ENCODE measurements at regions not wholly inside any gene's neighbourhood (a gene's known extent, or its start where the extent isn't known, plus 50 kb on each side); places are given as distances from the start of the nearest gene placed in this dataset.

- no peak overlapping the region for H3K4me3 ChIP-seq
- TF ChIP-seq, protein P1, sequence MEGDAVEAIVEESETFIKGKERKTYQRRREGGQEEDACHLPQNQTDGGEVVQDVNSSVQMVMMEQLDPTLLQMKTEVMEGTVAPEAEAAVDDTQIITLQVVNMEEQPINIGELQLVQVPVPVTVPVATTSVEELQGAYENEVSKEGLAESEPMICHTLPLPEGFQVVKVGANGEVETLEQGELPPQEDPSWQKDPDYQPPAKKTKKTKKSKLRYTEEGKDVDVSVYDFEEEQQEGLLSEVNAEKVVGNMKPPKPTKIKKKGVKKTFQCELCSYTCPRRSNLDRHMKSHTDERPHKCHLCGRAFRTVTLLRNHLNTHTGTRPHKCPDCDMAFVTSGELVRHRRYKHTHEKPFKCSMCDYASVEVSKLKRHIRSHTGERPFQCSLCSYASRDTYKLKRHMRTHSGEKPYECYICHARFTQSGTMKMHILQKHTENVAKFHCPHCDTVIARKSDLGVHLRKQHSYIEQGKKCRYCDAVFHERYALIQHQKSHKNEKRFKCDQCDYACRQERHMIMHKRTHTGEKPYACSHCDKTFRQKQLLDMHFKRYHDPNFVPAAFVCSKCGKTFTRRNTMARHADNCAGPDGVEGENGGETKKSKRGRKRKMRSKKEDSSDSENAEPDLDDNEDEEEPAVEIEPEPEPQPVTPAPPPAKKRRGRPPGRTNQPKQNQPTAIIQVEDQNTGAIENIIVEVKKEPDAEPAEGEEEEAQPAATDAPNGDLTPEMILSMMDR (IDR thresholded peaks at IDR 0.05) = no peak
- no peak overlapping the region for H3K27ac ChIP-seq
- no peak for DNase-seq (ENCODE audit: low spot score)
Observed at GRCh38 chr9:11872471-11872870, 820.7 kb upstream of the TYRP1 start.

DNA sequence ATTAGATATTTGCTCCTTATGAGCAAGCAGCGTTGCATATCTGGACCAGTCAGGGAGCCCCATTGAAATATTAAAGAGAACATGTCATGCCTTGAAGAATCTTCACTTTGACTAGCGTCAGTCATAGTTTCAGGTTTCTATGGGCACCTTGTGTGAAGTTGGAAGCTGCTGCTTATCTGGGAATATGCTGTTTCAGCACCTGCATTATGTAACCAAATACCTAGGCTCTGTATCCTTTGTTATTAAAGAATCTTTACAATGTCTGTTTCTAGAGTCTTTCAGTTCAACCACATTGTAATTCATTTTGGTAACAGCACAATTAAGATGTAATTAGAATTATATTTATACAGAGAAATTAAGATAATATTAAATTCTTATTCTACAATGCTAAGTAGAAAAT is 818.8 kb upstream of the TYRP1 start:
- H3K4me3 ChIP-seq = no peak overlapping the region
- TF ChIP-seq, protein P1 (IDR thresholded peaks at IDR 0.05) = no peak
- DNase-seq (ENCODE audit: low spot score) = no peak
- H3K27ac ChIP-seq = no peak overlapping the region

DNA sequence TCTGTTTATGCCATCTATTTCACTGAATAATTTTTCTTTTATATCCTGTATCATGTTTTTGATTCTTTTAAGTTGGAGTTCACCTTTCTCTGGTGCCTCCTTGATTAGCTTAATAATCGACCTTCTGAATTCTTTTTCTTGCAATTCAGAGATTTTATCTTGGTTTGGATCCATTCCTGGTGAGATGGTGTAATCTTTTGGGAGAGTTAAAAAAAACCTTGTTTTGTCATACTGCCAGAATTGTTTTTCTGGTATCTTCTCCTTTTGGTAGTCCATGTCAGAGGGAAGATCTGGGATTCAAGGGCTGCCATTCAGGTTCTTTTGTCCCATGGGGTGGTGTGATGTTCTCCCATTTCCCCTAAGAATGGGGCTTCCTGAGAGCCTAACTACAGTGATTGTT is 800.8 kb upstream of the TYRP1 start:
- Histone ChIP-seq H3K4me3 (no peak overlapping the region), H3K27ac (no peak overlapping the region)
- TF ChIP-seq, protein P1 (IDR thresholded peaks at IDR 0.05) = no peak
- DNase-seq (ENCODE audit: low spot score) = no peak

DNA sequence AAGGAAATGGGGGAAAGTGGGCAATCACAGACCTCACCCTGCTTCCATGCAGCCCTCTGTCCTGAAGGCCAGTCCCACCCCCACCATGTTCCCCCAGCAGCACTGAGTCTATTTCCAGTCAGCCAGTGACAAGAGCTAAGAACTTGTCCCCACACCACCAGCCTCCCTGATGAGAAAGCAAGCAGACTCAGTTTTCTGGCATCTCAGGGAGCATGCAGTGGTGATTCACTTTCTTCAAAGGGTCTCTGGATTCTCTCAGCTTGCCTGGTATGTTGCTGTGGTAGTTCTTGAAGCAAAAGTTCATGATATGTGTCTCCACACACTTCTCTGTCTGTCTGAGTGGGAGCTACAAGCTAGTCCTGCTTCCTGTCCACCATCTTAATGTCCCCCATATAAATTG is 799.9 kb upstream of the TYRP1 start:
- H3K27ac ChIP-seq = no peak overlapping the region
- no peak overlapping the region for H3K4me3 ChIP-seq
- no peak for DNase-seq (ENCODE audit: low spot score)
- TF ChIP-seq, protein P1 (IDR thresholded peaks at IDR 0.05) = no peak

DNA sequence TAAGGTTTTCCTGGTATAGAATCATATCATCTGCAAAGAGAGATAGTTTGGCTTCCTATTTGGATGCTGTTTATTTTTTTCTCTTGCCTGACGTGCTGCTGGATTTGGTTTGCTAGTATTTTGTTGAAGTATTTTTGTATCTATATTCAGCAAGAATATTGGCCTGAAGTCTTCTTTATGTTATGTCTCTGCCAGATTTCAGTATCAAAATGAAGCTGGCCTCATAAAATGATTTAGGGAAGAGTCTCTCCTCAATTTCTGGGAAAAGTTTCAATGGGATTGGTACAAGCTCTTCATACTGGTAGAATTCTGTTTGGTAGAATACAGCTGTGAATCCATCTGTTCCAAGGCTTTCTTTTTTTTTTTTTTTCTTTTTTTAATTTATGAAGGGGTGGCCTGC is 799.0 kb upstream of the TYRP1 start:
- no peak for DNase-seq (ENCODE audit: low spot score)
- TF ChIP-seq, protein P1 (IDR thresholded peaks at IDR 0.05) = no peak
- no peak overlapping the region for H3K4me3 ChIP-seq
- H3K27ac ChIP-seq = no peak overlapping the region

DNA sequence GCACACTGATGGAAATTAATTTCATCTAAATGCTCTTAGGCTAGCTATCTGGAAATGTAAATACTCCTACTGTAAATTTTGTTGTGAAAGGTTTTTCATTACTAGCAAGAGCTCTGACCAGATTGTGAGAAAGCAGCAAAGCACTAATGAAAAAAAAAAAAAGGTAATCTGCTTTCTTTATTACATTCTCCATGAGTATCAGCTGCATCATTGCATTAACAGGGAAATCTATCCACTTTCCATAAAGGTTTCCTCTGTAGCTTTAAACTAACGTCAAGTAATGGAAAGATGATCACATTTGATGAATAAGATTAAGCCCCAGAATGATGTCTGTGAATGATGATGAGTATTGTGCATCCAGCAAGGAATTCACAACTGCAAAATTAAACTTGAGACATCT is 790.6 kb upstream of the TYRP1 start:
- Histone ChIP-seq H3K4me3 (no peak overlapping the region), H3K27ac (no peak overlapping the region)
- no peak for DNase-seq (ENCODE audit: low spot score)
- TF ChIP-seq, protein P1 (IDR thresholded peaks at IDR 0.05) = no peak

GRCh38 chr9:11915699-11916098 is 777.5 kb upstream of the TYRP1 start:
- TF ChIP-seq, protein P1 (IDR thresholded peaks at IDR 0.05) = no peak
- no peak overlapping the region for H3K27ac ChIP-seq
- no peak for DNase-seq (ENCODE audit: low spot score)
- no peak overlapping the region for H3K4me3 ChIP-seq

Measured in coronary artery (tissue), 2 donors.